A673 (cell line): ENCODE measurements at regions not wholly inside any gene's neighbourhood (a gene's known extent, or its start where the extent isn't known, plus 50 kb on each side); places are given as distances from the start of the nearest gene placed in this dataset.

Experiments
- BruUV-seq: library from RNA; stranded (reverse); fragments of 400-500 nt; replicated peaks from 2 replicates; lab custom pipeline; 2021; lab: Mats Ljungman, UMichigan
- CTCF ChIA-PET: fragments of 300-600 bp; sonication (Branson Sonifier 250); formaldehyde crosslinking; loops from one replicate; lab custom pipeline; 2022; ENCODE audit warnings: antibody characterized with exemption; lab: Charles Lee
- POLR2A ChIA-PET: fragments of 300-600 bp; sonication (Branson Sonifier 250); formaldehyde crosslinking; loops from one replicate; lab custom pipeline; 2022; ENCODE audit warnings: antibody characterized with exemption; ENCODE audit not compliant: low non-redundant PET; lab: Charles Lee
- DNase-seq: peaks from one replicate; pipeline ENCODE4 v3.0.0-alpha.2; 2015; ENCODE audit warnings: low spot score
- H3K27ac ChIP-seq: fragments of 200-600 bp; sonication (generic); 2 replicates; pipeline ENCODE4 v1.5.1; 2016; ENCODE audit warnings: mixed run types, low read depth, mild to moderate bottlenecking, mixed read lengths, antibody characterized with exemption, low read length; ENCODE audit not compliant: poor library complexity, severe bottlenecking
- H3K27me3 ChIP-seq: fragments of 200-600 bp; sonication (generic); replicated peaks from 2 replicates; pipeline ENCODE4 v1.6.1; 2017; ENCODE audit warnings: mixed run types, low read depth, mild to moderate bottlenecking, mixed read lengths, antibody characterized with exemption, low read length; ENCODE audit not compliant: insufficient read depth, poor library complexity
- H3K36me3 ChIP-seq: fragments of 200-600 bp; sonication (generic); 2 replicates; pipeline ENCODE4 v1.6.1; 2016; ENCODE audit warnings: mixed run types, mild to moderate bottlenecking, mixed read lengths, antibody characterized with exemption, low read length; ENCODE audit not compliant: insufficient read depth, poor library complexity, severe bottlenecking
- H3K4me1 ChIP-seq: fragments of 200-600 bp; sonication (generic); 2 replicates; pipeline ENCODE4 v1.6.1; 2017; ENCODE audit warnings: mixed run types, mild to moderate bottlenecking, mixed read lengths, antibody characterized with exemption, low read length; ENCODE audit not compliant: insufficient read depth, poor library complexity, severe bottlenecking
- H3K4me3 ChIP-seq: fragments of 200-600 bp; sonication (generic); 2 replicates; pipeline ENCODE4 v1.5.1; 2016; ENCODE audit warnings: low read depth, mixed run types, mild to moderate bottlenecking, mixed read lengths, low read length; ENCODE audit not compliant: poor library complexity, severe bottlenecking
- H3K9me3 ChIP-seq: fragments of 200-600 bp; sonication (generic); 2 replicates; pipeline ENCODE4 v1.6.1; 2016; ENCODE audit warnings: mixed run types, low read depth, mild to moderate bottlenecking, mixed read lengths, antibody characterized with exemption, low read length; ENCODE audit not compliant: poor library complexity, severe bottlenecking
- EZH2 ChIP-seq: fragments of 200-600 bp; sonication (generic); IDR thresholded peaks from 2 replicates; pipeline ENCODE4 v1.6.1; 2017; ENCODE audit warnings: borderline replicate concordance, low read depth, mild to moderate bottlenecking, mixed read lengths, antibody characterized with exemption, low read length; ENCODE audit not compliant: poor library complexity, severe bottlenecking
- intact Hi-C: fragments of 100-400 bp; cut with micrococcal nuclease; formaldehyde crosslinking; loops from one replicate; pipeline ENCODE4 v1.10.0; 2022; ENCODE audit not compliant: unreplicated experiment
- TF ChIP-seq, protein P1 (sequence below): fragments of 300-800, 200-600 bp; sonication (generic); conservative IDR thresholded peaks from 2 replicates; pipeline ENCODE4 v1.5.1; 2017; ENCODE audit warnings: low read depth, mild to moderate bottlenecking, antibody characterized with exemption, low read length, moderate library complexity, mixed read lengths

DNA sequence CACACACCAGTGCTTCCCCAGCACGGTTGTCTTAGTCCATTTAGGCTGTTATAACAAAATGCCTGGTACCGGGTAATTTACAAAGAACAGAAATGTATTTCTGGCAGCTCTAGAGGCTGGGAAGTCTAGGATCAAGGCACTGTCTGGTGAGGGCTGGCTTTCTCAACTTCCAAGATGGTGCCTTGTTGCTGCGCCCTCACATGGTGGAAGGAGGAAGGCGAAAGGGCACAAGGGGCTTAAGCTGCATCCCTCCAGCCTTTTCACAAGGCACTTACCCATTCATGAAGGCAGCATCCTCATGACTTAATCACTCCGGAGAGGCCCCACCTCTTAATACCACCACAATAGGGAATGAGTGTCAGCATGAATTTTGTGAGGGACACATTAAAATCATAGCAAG lies 155.5 kb downstream of the SLC15A5 start:
- no TSS peak for BruUV-seq
- Histone ChIP-seq H3K36me3 (no peaks in the 10 kb centered on the region), H3K27me3 (no peaks in the 10 kb centered on the region), H3K4me1 (peaks cover 12% of the 10 kb centered on the region), H3K4me3 (no peak overlapping the region), H3K9me3 (no peaks in the 10 kb centered on the region), H3K27ac (no peak overlapping the region)
- TF ChIP-seq, protein P1, sequence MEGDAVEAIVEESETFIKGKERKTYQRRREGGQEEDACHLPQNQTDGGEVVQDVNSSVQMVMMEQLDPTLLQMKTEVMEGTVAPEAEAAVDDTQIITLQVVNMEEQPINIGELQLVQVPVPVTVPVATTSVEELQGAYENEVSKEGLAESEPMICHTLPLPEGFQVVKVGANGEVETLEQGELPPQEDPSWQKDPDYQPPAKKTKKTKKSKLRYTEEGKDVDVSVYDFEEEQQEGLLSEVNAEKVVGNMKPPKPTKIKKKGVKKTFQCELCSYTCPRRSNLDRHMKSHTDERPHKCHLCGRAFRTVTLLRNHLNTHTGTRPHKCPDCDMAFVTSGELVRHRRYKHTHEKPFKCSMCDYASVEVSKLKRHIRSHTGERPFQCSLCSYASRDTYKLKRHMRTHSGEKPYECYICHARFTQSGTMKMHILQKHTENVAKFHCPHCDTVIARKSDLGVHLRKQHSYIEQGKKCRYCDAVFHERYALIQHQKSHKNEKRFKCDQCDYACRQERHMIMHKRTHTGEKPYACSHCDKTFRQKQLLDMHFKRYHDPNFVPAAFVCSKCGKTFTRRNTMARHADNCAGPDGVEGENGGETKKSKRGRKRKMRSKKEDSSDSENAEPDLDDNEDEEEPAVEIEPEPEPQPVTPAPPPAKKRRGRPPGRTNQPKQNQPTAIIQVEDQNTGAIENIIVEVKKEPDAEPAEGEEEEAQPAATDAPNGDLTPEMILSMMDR = 0 out of 2 replicates have a peak, but pooled peaks have one; percentile 26
- no peak for TF ChIP-seq EZH2
- ChIA-PET CTCF (no interaction called here), POLR2A (no interaction called here)
- peak; percentile 22 for DNase-seq
- intact Hi-C loops = no loop called here

DNA sequence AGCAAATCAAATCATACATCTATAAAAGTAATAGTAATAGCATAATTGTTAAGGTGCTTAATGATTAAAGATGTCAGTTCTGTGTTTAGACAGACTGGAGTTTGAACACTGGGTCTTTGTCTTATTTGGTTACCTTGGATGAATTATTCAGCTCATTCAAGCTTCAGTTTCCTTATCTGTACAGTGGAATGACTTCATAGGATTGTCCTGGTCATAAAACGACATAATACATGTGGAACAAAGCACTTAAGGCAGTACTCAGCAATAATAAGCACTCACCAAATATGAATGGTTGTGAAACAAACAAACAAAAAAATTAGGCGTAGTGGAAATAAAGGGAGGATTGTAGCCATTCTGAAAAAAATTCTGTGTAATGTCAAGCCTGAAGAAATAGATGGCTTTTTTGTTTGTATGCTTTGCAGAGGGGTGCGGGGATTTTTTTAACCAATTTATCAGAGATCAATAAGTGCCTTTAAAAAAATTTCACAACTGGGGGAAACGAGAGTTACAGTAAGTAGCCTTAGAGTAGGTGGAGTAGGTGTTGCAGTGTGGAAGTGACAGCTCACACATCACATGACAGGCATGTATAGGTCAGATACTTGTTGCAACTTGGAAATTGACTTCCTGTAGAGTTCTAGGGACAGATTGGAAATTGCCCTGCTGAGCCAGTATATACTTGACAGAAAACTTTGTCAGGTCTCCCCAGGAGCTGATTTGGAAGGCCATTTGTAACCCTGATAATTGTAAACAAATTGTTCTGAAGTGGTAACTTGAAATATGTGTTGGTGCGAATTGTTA lies 157.7 kb downstream of the SLC15A5 start:
- no TSS peak for BruUV-seq
- H3K4me1 ChIP-seq = peaks cover 18% of the 10 kb centered on the region
- no peak for TF ChIP-seq EZH2
- TF ChIP-seq, protein P1 = no peak
- no peak overlapping the region for H3K4me3 ChIP-seq
- no peaks in the 10 kb centered on the region for H3K9me3 ChIP-seq
- POLR2A ChIA-PET = no interaction called here
- intact Hi-C loops = no loop called here
- no peaks in the 10 kb centered on the region for H3K27me3 ChIP-seq
- DNase-seq = no peak
- CTCF ChIA-PET = no interaction called here
- H3K36me3 ChIP-seq = no peaks in the 10 kb centered on the region
- H3K27ac ChIP-seq = no peak overlapping the region

DNA sequence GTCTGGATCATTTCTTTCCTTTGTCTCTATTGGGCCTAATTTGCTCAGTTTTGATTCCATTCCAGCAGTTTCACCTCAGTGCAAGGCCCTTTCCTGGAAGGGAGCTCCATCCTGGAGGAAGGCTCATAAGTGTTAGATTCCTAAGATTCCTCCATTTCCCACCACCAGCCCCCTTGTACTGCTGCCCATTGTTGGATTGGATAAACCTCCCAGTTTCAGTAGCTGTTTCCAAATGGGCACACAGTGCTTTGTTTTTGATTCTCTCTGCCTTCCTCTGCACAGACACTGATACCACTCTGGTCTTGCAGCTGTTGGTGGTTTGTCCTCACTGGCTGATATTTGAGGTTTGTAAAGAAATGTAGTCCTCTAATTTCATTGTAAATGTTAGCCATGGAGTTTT lies 158.9 kb downstream of the SLC15A5 start:
- H3K4me3 ChIP-seq = no peak overlapping the region
- no peaks in the 10 kb centered on the region for H3K27me3 ChIP-seq
- H3K9me3 ChIP-seq = no peaks in the 10 kb centered on the region
- H3K4me1 ChIP-seq = peaks cover 30% of the 10 kb centered on the region
- intact Hi-C loops = no loop called here
- no peaks in the 10 kb centered on the region for H3K36me3 ChIP-seq
- BruUV-seq = no TSS peak
- ChIA-PET POLR2A (no interaction called here), CTCF (no interaction called here)
- TF ChIP-seq, protein P1 = no peak
- TF ChIP-seq EZH2 = no peak
- DNase-seq = no peak
- peak overlapping the region; percentile 26 for H3K27ac ChIP-seq
